T-cell (primary cell): ENCODE measurements at regions not wholly inside any gene's neighbourhood (a gene's known extent, or its start where the extent isn't known, plus 50 kb on each side); places are given as distances from the start of the nearest gene placed in this dataset.

Experiments used
- ATAC-seq, 4 experiments: fragments of 200-7000 bp in 3 of 4; fragments of 150-1000 bp in 1 of 4; cut with Tn5 transposase; replicated peaks in 1 of 4; 1 replicate in 3 of 4; 2 replicates in 1 of 4; pipeline ENCODE4 v1.10.0; 2021; ENCODE audit warnings: moderate library complexity in 3 of 4, mild to moderate bottlenecking in 2 of 4, moderate number of reproducible peaks in 1 of 4
- CTCF ChIA-PET, 2 donors: fragments of 300-600 bp; sonication (Branson Sonifier 250); formaldehyde crosslinking; loops; one replicate each; lab custom pipeline; 2022; ENCODE audit warnings: antibody characterized with exemption in 2 of 2; lab: Charles Lee
- POLR2A ChIA-PET, 2 donors: fragments of 300-600 bp; sonication (Branson Sonifier 250); formaldehyde crosslinking; loops; one replicate each; lab custom pipeline; 2022; ENCODE audit warnings: antibody characterized with exemption in 2 of 2; lab: Charles Lee
- DNase-seq, 35 experiments: peaks; one replicate each; pipeline versions ENCODE4 v3.0.0 to v3.0.0-alpha.2; 2013 to 2023
- H3K27ac ChIP-seq: one replicate; pipeline ENCODE4 v1.5.1; 2013; ENCODE audit warnings: low read length
- H3K27me3 ChIP-seq, 2 experiments: replicated peaks in 1 of 2; 1 replicate in 1 of 2; 2 replicates in 1 of 2; pipeline versions ENCODE4 v1.6.1 to v1.7.0; 2013; ENCODE audit warnings: low read length in 1 of 2, mixed read lengths in 1 of 2; ENCODE audit not compliant: control insufficient read depth in 2 of 2, insufficient read depth in 2 of 2; ENCODE audit errors: extremely low read depth in 1 of 2
- H3K36me3 ChIP-seq, 2 donors: 1 replicate in 1 of 2; 2 replicates in 1 of 2; pipeline versions ENCODE4 v1.6.1 to v1.7.0; 2013; ENCODE audit warnings: low read length in 1 of 2; ENCODE audit not compliant: control insufficient read depth in 2 of 2, insufficient read depth in 1 of 2; ENCODE audit errors: extremely low read depth in 1 of 2
- H3K4me1 ChIP-seq, 2 experiments: 1 replicate in 1 of 2; 2 replicates in 1 of 2; pipeline versions ENCODE4 v1.6.1 to v1.7.0; 2013; ENCODE audit warnings: low read length in 2 of 2, mixed read lengths in 1 of 2; ENCODE audit not compliant: insufficient read depth in 2 of 2, control insufficient read depth in 1 of 2; ENCODE audit errors: extremely low read depth in 1 of 2
- H3K4me3 ChIP-seq, 2 donors: 1 replicate in 1 of 2; 2 replicates in 1 of 2; pipeline versions ENCODE4 v1.5.1 to v1.7.0; 2013; ENCODE audit warnings: mild to moderate bottlenecking in 2 of 2, low read length in 1 of 2, moderate library complexity in 1 of 2; ENCODE audit not compliant: control insufficient read depth in 1 of 2; ENCODE audit errors: extremely low read depth in 1 of 2
- H3K9me3 ChIP-seq: 2 replicates; pipeline ENCODE4 v1.7.0; 2013
- H3K27ac Mint-ChIP-seq, 2 donors: one replicate each; pipeline ENCODE4 v1.8.0; 2020 to 2021; ENCODE audit warnings: mild to moderate bottlenecking in 2 of 2, mixed read lengths in 2 of 2
- H3K27me3 Mint-ChIP-seq, 2 donors: one replicate each; pipeline ENCODE4 v1.8.0; 2021 to 2022; ENCODE audit warnings: mixed read lengths in 2 of 2
- H3K36me3 Mint-ChIP-seq: one replicate; pipeline ENCODE4 v1.8.0; 2021; ENCODE audit warnings: mixed read lengths
- H3K4me1 Mint-ChIP-seq, 3 donors: one replicate each; pipeline ENCODE4 v1.8.0; 2020 to 2022; ENCODE audit warnings: mixed read lengths in 3 of 3, mild to moderate bottlenecking in 1 of 3
- H3K4me3 Mint-ChIP-seq, 3 donors: one replicate each; pipeline ENCODE4 v1.8.0; 2020 to 2022; ENCODE audit warnings: mild to moderate bottlenecking in 3 of 3, mixed read lengths in 3 of 3, moderate library complexity in 3 of 3
- H3K9me3 Mint-ChIP-seq, 3 donors: one replicate each; pipeline ENCODE4 v1.8.0; 2020 to 2022; ENCODE audit warnings: mixed read lengths in 3 of 3
- WGBS: methylation state at CpG from one replicate; pipeline ENCODE4 v1.1.5; 2013; ENCODE audit warnings: missing lambda C conversion rate; ENCODE audit not compliant: insufficient coverage; 5-methylcytosine and 5-hydroxymethylcytosine counted together

DNA sequence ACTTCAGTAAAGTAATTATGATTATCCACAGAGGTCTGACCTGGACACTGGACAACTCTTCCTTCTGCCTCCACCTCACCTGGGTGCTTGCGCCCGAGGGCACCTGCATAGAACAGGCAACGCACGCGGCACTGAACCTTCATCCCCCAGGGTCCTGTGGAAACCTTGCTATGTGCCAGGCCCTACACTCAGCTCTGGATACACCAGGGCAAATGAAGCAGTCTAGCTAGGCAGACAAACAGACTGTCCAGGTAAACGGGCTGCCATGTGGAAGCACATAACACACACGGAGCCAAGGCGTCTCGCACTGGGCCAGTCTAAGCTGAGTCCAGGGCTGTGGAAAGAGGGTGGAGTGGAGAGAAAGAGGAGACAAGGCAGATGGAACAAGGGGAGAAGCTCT, 109.3 kb upstream of the AFDN start:
- no peaks in the 10 kb centered on the region for H3K36me3 Mint-ChIP-seq
- ChIA-PET CTCF (no interaction called here), POLR2A (no interaction called here)
- H3K4me3 Mint-ChIP-seq = no peak overlapping the region
- H3K27ac Mint-ChIP-seq = no peak overlapping the region
- 96% methylated on average over 9 of the region's 9 CpGs for WGBS
- Histone ChIP-seq H3K36me3 (no peaks in the 10 kb centered on the region), H3K4me3 (no peak overlapping the region), H3K4me1 (no peaks in the 10 kb centered on the region), H3K9me3 (no peaks in the 10 kb centered on the region), H3K27me3 (peaks cover 2 to 42% of the 10 kb centered on the region in 2 experiments), H3K27ac (no peak overlapping the region)
- peaks cover 36 to 48% of the 10 kb centered on the region in 2 donors for H3K27me3 Mint-ChIP-seq
- peaks cover 0 to 6% (median 0%) of the 10 kb centered on the region in 3 donors for H3K9me3 Mint-ChIP-seq
- ATAC-seq (no peak), DNase-seq (no peak)
- H3K4me1 Mint-ChIP-seq = no peaks in the 10 kb centered on the region

DNA sequence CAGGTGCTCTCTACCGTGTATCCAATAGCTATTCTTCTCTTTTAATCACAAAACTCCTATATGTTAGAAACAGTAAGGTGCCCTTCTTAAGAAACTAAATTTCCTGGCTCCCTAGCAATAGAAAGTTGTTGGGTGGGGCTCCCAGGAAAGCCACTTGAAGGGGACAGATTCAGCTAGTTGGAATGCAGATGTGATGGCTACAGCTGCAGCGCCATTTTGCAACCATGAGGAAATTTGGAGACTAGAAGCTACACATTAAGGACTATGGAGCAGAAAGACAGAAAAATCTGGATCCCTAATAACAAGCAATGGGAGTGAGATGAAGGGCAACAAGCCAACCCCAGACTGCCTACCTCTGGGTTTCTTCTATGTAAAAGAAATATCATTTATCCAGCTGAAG, 108.8 kb upstream of the AFDN start:
- H3K27me3 ChIP-seq = peaks cover 2 to 42% of the 10 kb centered on the region in 2 experiments
- no peak for ATAC-seq
- H3K36me3 ChIP-seq = no peaks in the 10 kb centered on the region
- no peak overlapping the region for H3K4me3 ChIP-seq
- ChIA-PET CTCF (no interaction called here), POLR2A (no interaction called here)
- no peaks in the 10 kb centered on the region for H3K4me1 ChIP-seq
- Mint-ChIP-seq H3K9me3 (peaks cover 0 to 6% (median 0%) of the 10 kb centered on the region in 3 donors), H3K4me1 (no peaks in the 10 kb centered on the region), H3K27ac (no peak overlapping the region), H3K36me3 (no peaks in the 10 kb centered on the region), H3K4me3 (no peak overlapping the region), H3K27me3 (peaks cover 32 to 46% of the 10 kb centered on the region in 2 donors)
- no peak overlapping the region for H3K27ac ChIP-seq
- no peak for DNase-seq
- WGBS = no CpG with 5 or more reads among the region's 2 CpGs
- no peaks in the 10 kb centered on the region for H3K9me3 ChIP-seq

DNA sequence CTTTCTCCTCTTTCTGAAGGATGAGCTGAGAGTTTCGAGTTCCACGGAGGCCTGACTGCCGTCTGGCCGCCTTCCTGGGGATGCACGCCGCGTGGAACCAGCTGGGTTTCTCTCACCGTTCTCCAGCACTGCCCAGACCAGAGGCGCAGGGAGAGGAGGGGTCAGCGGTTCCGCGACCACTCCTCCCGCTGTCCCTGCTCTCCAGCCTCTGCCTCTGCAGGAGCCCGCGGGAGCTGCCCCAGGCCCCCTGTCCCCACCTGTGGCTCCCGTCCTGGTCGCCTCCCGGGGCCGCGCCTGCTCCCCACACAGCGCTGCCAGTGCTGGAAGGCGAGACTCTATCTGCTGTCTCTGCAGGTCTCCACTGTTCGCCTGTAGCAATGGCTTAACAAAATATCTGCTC, 106.8 kb upstream of the AFDN start:
- H3K4me3 Mint-ChIP-seq = no peak overlapping the region
- Histone ChIP-seq H3K27me3 (peaks cover 2 to 31% of the 10 kb centered on the region in 2 experiments), H3K4me3 (no peak overlapping the region), H3K36me3 (no peaks in the 10 kb centered on the region), H3K4me1 (no peaks in the 10 kb centered on the region), H3K9me3 (no peaks in the 10 kb centered on the region), H3K27ac (no peak overlapping the region)
- no peak for DNase-seq
- ChIA-PET CTCF (no interaction called here), POLR2A (interaction anchor here in 1 of 2 donors (0.5 kb wide), 1 partner anchor 1694 kb away, joined by 3 read pairs; no protein-coding TSS in a partner anchor)
- no peak for ATAC-seq
- no peaks in the 10 kb centered on the region for H3K4me1 Mint-ChIP-seq
- no peaks in the 10 kb centered on the region for H3K36me3 Mint-ChIP-seq
- H3K27me3 Mint-ChIP-seq = peaks cover 33 to 41% of the 10 kb centered on the region in 2 donors
- H3K9me3 Mint-ChIP-seq = peaks cover 0 to 10% (median 7%) of the 10 kb centered on the region in 3 donors
- no peak overlapping the region for H3K27ac Mint-ChIP-seq
- WGBS = 79% methylated on average over 17 of the region's 23 CpGs

GRCh38 chr6:167720456-167721285, 106.0 kb upstream of the AFDN start:
- Mint-ChIP-seq H3K4me1 (no peaks in the 10 kb centered on the region), H3K9me3 (peaks cover 0 to 10% (median 7%) of the 10 kb centered on the region in 3 donors), H3K4me3 (no peak overlapping the region), H3K27ac (no peak overlapping the region), H3K36me3 (no peaks in the 10 kb centered on the region), H3K27me3 (peaks cover 34 to 43% of the 10 kb centered on the region in 2 donors)
- Histone ChIP-seq H3K9me3 (no peaks in the 10 kb centered on the region), H3K4me1 (no peaks in the 10 kb centered on the region), H3K27me3 (peaks cover 3 to 28% of the 10 kb centered on the region in 2 experiments), H3K27ac (no peak overlapping the region), H3K4me3 (no peak overlapping the region), H3K36me3 (no peaks in the 10 kb centered on the region)
- DNase-seq (peak in 1 of 35 experiments; percentile 10), ATAC-seq (no peak)
- POLR2A ChIA-PET = interaction anchor here in 1 of 2 donors (0.5 kb wide), 1 partner anchor 1694 kb away, joined by 3 read pairs; no protein-coding TSS in a partner anchor
- CTCF ChIA-PET = no interaction called here
- WGBS = 95% methylated on average over 18 of the region's 31 CpGs

GRCh38 chr6:167721291-167721690, 105.4 kb upstream of the AFDN start:
- DNase-seq (no peak), ATAC-seq (no peak)
- no peaks in the 10 kb centered on the region for H3K36me3 ChIP-seq
- no peaks in the 10 kb centered on the region for H3K9me3 ChIP-seq
- POLR2A ChIA-PET = no interaction called here
- H3K27me3 ChIP-seq = peaks cover 5 to 28% of the 10 kb centered on the region in 2 experiments
- peaks cover 0 to 10% (median 7%) of the 10 kb centered on the region in 3 donors for H3K9me3 Mint-ChIP-seq
- H3K4me1 ChIP-seq = no peaks in the 10 kb centered on the region
- H3K4me3 ChIP-seq = no peak overlapping the region
- CTCF ChIA-PET = no interaction called here
- H3K27me3 Mint-ChIP-seq = peaks cover 40 to 45% of the 10 kb centered on the region in 2 donors
- H3K4me1 Mint-ChIP-seq = no peaks in the 10 kb centered on the region
- no peak overlapping the region for H3K4me3 Mint-ChIP-seq
- no peaks in the 10 kb centered on the region for H3K36me3 Mint-ChIP-seq
- no peak overlapping the region for H3K27ac ChIP-seq
- WGBS = 72% methylated on average over 6 of the region's 10 CpGs
- H3K27ac Mint-ChIP-seq = no peak overlapping the region

GRCh38 chr6:167722634-167723309, 103.9 kb upstream of the AFDN start:
- no peaks in the 10 kb centered on the region for H3K4me1 Mint-ChIP-seq
- H3K27ac Mint-ChIP-seq = no peak overlapping the region
- H3K27me3 Mint-ChIP-seq = peaks cover 40 to 42% of the 10 kb centered on the region in 2 donors
- H3K4me1 ChIP-seq = no peaks in the 10 kb centered on the region
- CTCF ChIA-PET = no interaction called here
- H3K9me3 Mint-ChIP-seq = peaks cover 0 to 7% (median 6%) of the 10 kb centered on the region in 3 donors
- H3K36me3 Mint-ChIP-seq = no peaks in the 10 kb centered on the region
- no peaks in the 10 kb centered on the region for H3K9me3 ChIP-seq
- peaks cover 6 to 25% of the 10 kb centered on the region in 2 experiments for H3K27me3 ChIP-seq
- no peak overlapping the region for H3K4me3 Mint-ChIP-seq
- POLR2A ChIA-PET = no interaction called here
- H3K4me3 ChIP-seq = no peak overlapping the region
- ATAC-seq (no peak), DNase-seq (no peak)
- 69% methylated on average over 10 of the region's 21 CpGs for WGBS
- no peak overlapping the region for H3K27ac ChIP-seq
- H3K36me3 ChIP-seq = no peaks in the 10 kb centered on the region
